Prostate gland (tissue), 2 donors: ENCODE measurements at regions not wholly inside any gene's neighbourhood (a gene's known extent, or its start where the extent isn't known, plus 50 kb on each side); places are given as distances from the start of the nearest gene placed in this dataset.
"Not testable (repeated sequence)": the region's sequence is repeated elsewhere in the genome, so short reads cannot be mapped to it uniquely, and the experiment has no call there.

Experiments used
- DNase-seq: peaks from one replicate; pipeline ENCODE4 v3.0.0-alpha.2; 2019; ENCODE audit warnings: low spot score
- H3K27ac ChIP-seq, 2 donors: fragments of 200-600 bp; sonication (generic); 2 replicates each; pipeline ENCODE4 v1.5.1; 2017 to 2019
- H3K27me3 ChIP-seq: fragments of 200-600 bp; sonication (generic); replicated peaks from 2 replicates; pipeline ENCODE4 v1.5.1; 2019; ENCODE audit not compliant: insufficient read depth
- H3K36me3 ChIP-seq, 2 donors: fragments of 200-600 bp; sonication (generic); 1 replicate in 1 of 2; 2 replicates in 1 of 2; pipeline versions ENCODE4 v1.5.1 to v1.8.1; 2017 to 2019
- H3K4me1 ChIP-seq: fragments of 200-600 bp; sonication (generic); replicated peaks from 2 replicates; pipeline ENCODE4 v1.5.1; 2019
- H3K4me3 ChIP-seq, 2 donors: fragments of 200-600 bp; sonication (generic); 2 replicates each; pipeline ENCODE4 v1.5.1; 2017 to 2019
- H3K9me3 ChIP-seq: fragments of 200-600 bp; sonication (generic); 2 replicates; pipeline ENCODE4 v1.5.1; 2017
- POLR2A ChIP-seq: fragments of 450-650 bp; IDR thresholded peaks from one replicate; pipeline ENCODE4 v1.6.1; 2016; ENCODE audit warnings: antibody characterized with exemption, mild to moderate bottlenecking
- POLR2AphosphoS5 ChIP-seq: sonication (generic); formaldehyde crosslinking; IDR thresholded peaks from one replicate; pipeline ENCODE4 v1.6.1; 2017; ENCODE audit warnings: antibody characterized with exemption
- WGBS: methylation state at CpG from one replicate; pipeline ENCODE4 v1.1.5; 2018; 5-methylcytosine and 5-hydroxymethylcytosine counted together
- intact Hi-C: fragments of 100-400 bp; cut with DNase I; formaldehyde crosslinking; loops from one replicate; pipeline ENCODE4 v1.14.2; 2022
- TF ChIP-seq, protein P1 (sequence below), 4 experiments: fragments of 200-600 bp in 2 of 4; fragments of 450-650 bp in 2 of 4; sonication (generic) in 2 of 4; IDR thresholded peaks; 1 replicate in 3 of 4; 2 replicates in 1 of 4; pipeline ENCODE4 v1.5.1; 2016 to 2019; ENCODE audit warnings: antibody characterized with exemption in 4 of 4, mild to moderate bottlenecking in 2 of 4, moderate library complexity in 2 of 4

- intact Hi-C loops = loop anchor here (5.0 kb wide), 1 partner anchor 761 kb away; no protein-coding TSS in a partner anchor
These were observed 311.9 kb downstream of the HGF start for GRCh38 chr7:81457852-81458522.

DNA sequence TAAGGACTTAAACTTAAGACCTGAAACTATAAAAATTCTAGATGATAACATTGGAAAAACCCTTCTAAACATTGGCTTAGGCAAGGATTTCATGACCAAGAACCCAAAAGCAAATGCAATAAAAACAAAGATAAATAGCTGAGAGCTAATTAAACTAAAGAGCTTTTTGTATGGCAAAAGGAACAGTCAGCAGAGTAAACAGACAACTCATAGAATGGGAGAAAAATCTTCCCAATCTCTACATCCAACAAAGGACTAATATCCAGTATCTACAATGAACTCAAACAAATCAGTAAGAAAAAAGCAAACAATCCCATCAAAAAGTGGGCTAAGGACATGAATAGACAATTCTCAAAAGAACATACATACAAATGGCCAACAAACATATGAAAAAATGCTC is 316.1 kb downstream of the HGF start:
- H3K4me3 ChIP-seq, DNase-seq, intact Hi-C loops, H3K36me3 ChIP-seq, H3K9me3 ChIP-seq, H3K27me3 ChIP-seq, H3K27ac ChIP-seq, H3K4me1 ChIP-seq: not testable (repeated sequence)
- TF ChIP-seq POLR2AphosphoS5 = peak; percentile 28

More at GRCh38 chr7:81457852-81458522, 311.9 kb downstream of the HGF start:
- Histone ChIP-seq H3K9me3 (no peaks in the 10 kb centered on the region), H3K4me1 (no peaks in the 10 kb centered on the region), H3K27me3 (no peaks in the 10 kb centered on the region), H3K36me3 (no peaks in the 10 kb centered on the region), H3K27ac (no peak overlapping the region), H3K4me3 (no peak overlapping the region)
- 47% methylated on average over 1 of the region's 1 CpG for whole genome bisulfite sequencing
- TF ChIP-seq POLR2A = no peak
- TF ChIP-seq, protein P1, sequence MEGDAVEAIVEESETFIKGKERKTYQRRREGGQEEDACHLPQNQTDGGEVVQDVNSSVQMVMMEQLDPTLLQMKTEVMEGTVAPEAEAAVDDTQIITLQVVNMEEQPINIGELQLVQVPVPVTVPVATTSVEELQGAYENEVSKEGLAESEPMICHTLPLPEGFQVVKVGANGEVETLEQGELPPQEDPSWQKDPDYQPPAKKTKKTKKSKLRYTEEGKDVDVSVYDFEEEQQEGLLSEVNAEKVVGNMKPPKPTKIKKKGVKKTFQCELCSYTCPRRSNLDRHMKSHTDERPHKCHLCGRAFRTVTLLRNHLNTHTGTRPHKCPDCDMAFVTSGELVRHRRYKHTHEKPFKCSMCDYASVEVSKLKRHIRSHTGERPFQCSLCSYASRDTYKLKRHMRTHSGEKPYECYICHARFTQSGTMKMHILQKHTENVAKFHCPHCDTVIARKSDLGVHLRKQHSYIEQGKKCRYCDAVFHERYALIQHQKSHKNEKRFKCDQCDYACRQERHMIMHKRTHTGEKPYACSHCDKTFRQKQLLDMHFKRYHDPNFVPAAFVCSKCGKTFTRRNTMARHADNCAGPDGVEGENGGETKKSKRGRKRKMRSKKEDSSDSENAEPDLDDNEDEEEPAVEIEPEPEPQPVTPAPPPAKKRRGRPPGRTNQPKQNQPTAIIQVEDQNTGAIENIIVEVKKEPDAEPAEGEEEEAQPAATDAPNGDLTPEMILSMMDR (IDR thresholded peaks at IDR 0.05) = peak in 3 of 4 experiments; percentile 35 to 56 (median 52)
- no peak for DNase-seq

GRCh38 chr7:81449105-81449504 is 320.7 kb downstream of the HGF start:
- Histone ChIP-seq H3K9me3 (no peaks in the 10 kb centered on the region), H3K27me3 (no peaks in the 10 kb centered on the region), H3K4me3 (no peak overlapping the region), H3K27ac (no peak overlapping the region), H3K4me1 (no peaks in the 10 kb centered on the region), H3K36me3 (no peaks in the 10 kb centered on the region)
- intact Hi-C loops = no loop called here
- DNase-seq = no peak
- no peak for TF ChIP-seq POLR2A
- TF ChIP-seq, protein P1 (IDR thresholded peaks at IDR 0.05) = no peak
- no peak for TF ChIP-seq POLR2AphosphoS5

- Histone ChIP-seq H3K36me3 (no peaks in the 10 kb centered on the region), H3K4me1 (no peaks in the 10 kb centered on the region), H3K27me3 (no peaks in the 10 kb centered on the region), H3K9me3 (no peaks in the 10 kb centered on the region), H3K4me3 (no peak overlapping the region), H3K27ac (no peak overlapping the region)
- TF ChIP-seq, protein P1 (IDR thresholded peaks at IDR 0.05) = peak; percentile 20 to 59 (median 44)
- no peak for TF ChIP-seq POLR2AphosphoS5
- WGBS = 42% methylated on average over 4 of the region's 4 CpGs
- DNase-seq = peak; percentile 38
- intact Hi-C loops = no loop called here
These were observed 322.4 kb downstream of the HGF start for GRCh38 chr7:81447351-81447952.

DNA sequence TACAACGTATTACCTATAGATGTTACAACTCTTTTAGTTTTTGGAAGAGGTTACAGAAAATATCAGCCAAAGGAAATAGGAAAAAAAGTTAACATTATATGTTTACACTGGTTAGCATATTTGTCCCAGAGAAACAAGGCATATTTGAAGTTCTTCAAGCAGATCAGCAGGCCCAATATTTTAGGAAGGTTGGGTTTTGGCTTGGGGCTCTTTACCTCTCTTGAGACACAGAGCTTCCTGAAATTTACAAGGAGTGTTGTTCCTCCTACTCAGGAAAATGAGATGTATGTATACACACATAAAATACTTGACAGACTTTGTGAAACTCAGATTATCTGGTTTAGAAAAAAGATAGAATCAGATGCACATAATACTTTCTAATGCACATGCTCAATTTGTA is 323.6 kb downstream of the HGF start:
- intact Hi-C loops = no loop called here
- Histone ChIP-seq H3K27ac (no peak overlapping the region), H3K9me3 (no peaks in the 10 kb centered on the region), H3K4me1 (no peaks in the 10 kb centered on the region), H3K4me3 (no peak overlapping the region), H3K27me3 (no peaks in the 10 kb centered on the region), H3K36me3 (no peaks in the 10 kb centered on the region)
- no peak for DNase-seq
- TF ChIP-seq POLR2A (no peak), POLR2AphosphoS5 (no peak)
- TF ChIP-seq, protein P1 (IDR thresholded peaks at IDR 0.05) = no peak
- 55% methylated on average over 1 of the region's 1 CpG for whole genome bisulfite sequencing
